ENCODE measurements at regions not wholly inside any gene's neighbourhood (a gene's known extent, or its start where the extent isn't known, plus 50 kb on each side); places are given as distances from the start of the nearest gene placed in this dataset.

GRCh38 chr4:187321711-187322110, 598.1 kb upstream of the FAT1 start:
- no peak overlapping the region for H3K4me3 ChIP-seq
- peaks cover 0 to 4% of the 10 kb centered on the region in 2 donors for H3K9me3 ChIP-seq
- H3K27me3 ChIP-seq = no peaks in the 10 kb centered on the region
- no peaks in the 10 kb centered on the region for H3K4me1 ChIP-seq
- in situ Hi-C loops (cut with MboI; ENCODE audit: low pct_ligation_motif_present in 1 of 4, low pct_unique_long_range_greater_than_20kb in 1 of 4, low sequenced_read_pairs in 3 of 4) = no loop called here
- DNase-seq = no peak
- TF ChIP-seq POLR2A (IDR thresholded peaks at IDR 0.05) = no peak
- no peak for TF ChIP-seq POLR2AphosphoS5 (IDR thresholded peaks at IDR 0.05)
- no peak for TF ChIP-seq EP300 (IDR thresholded peaks at IDR 0.05; ENCODE audit: low read depth)
- no peak for TF ChIP-seq CTCF (IDR thresholded peaks at IDR 0.05)
- no peak overlapping the region for H3K27ac ChIP-seq
- H3K36me3 ChIP-seq = no peaks in the 10 kb centered on the region
- intact Hi-C loops (cut with DNase I; ENCODE audit: low total_unique reads) = no loop called here
- 69 to 91% methylated on average over 2 of the region's 2 CpGs for WGBS, 2 donors (ENCODE audit: low coverage in 1 of 2)

GRCh38 chr4:187332141-187332540, 608.5 kb upstream of the FAT1 start:
- intact Hi-C loops (cut with DNase I; ENCODE audit: low total_unique reads) = no loop called here
- in situ Hi-C loops (cut with MboI; ENCODE audit: low pct_ligation_motif_present in 1 of 4, low pct_unique_long_range_greater_than_20kb in 1 of 4, low sequenced_read_pairs in 3 of 4) = no loop called here
- Histone ChIP-seq H3K36me3 (no peaks in the 10 kb centered on the region), H3K9me3 (no peaks in the 10 kb centered on the region), H3K4me3 (no peak overlapping the region), H3K4me1 (no peaks in the 10 kb centered on the region), H3K27me3 (no peaks in the 10 kb centered on the region), H3K27ac (no peak overlapping the region)
- WGBS, 2 donors (ENCODE audit: low coverage in 1 of 2) = 82 to 95% methylated on average over 4 to 7 of the region's 7 CpGs
- TF ChIP-seq POLR2AphosphoS5 (IDR thresholded peaks at IDR 0.05) (no peak), POLR2A (IDR thresholded peaks at IDR 0.05) (no peak), CTCF (IDR thresholded peaks at IDR 0.05) (no peak), EP300 (IDR thresholded peaks at IDR 0.05; ENCODE audit: low read depth) (no peak)
- no peak for DNase-seq

GRCh38 chr4:187333151-187333550, 609.5 kb upstream of the FAT1 start:
- no peaks in the 10 kb centered on the region for H3K4me1 ChIP-seq
- H3K27ac ChIP-seq = no peak overlapping the region
- no peaks in the 10 kb centered on the region for H3K9me3 ChIP-seq
- no peak for DNase-seq
- intact Hi-C loops (cut with DNase I; ENCODE audit: low total_unique reads) = no loop called here
- no peaks in the 10 kb centered on the region for H3K27me3 ChIP-seq
- 76 to 92% methylated on average over 3 to 4 of the region's 4 CpGs for WGBS, 2 donors (ENCODE audit: low coverage in 1 of 2)
- in situ Hi-C loops (cut with MboI; ENCODE audit: low pct_ligation_motif_present in 1 of 4, low pct_unique_long_range_greater_than_20kb in 1 of 4, low sequenced_read_pairs in 3 of 4) = no loop called here
- no peaks in the 10 kb centered on the region for H3K36me3 ChIP-seq
- no peak for TF ChIP-seq EP300 (IDR thresholded peaks at IDR 0.05; ENCODE audit: low read depth)
- TF ChIP-seq CTCF (IDR thresholded peaks at IDR 0.05) = no peak
- no peak for TF ChIP-seq POLR2A (IDR thresholded peaks at IDR 0.05)
- no peak for TF ChIP-seq POLR2AphosphoS5 (IDR thresholded peaks at IDR 0.05)
- no peak overlapping the region for H3K4me3 ChIP-seq

GRCh38 chr4:187335339-187335738, 611.7 kb upstream of the FAT1 start:
- Histone ChIP-seq H3K9me3 (no peaks in the 10 kb centered on the region), H3K4me1 (no peaks in the 10 kb centered on the region), H3K27me3 (no peaks in the 10 kb centered on the region), H3K36me3 (no peaks in the 10 kb centered on the region), H3K4me3 (no peak overlapping the region), H3K27ac (no peak overlapping the region)
- intact Hi-C loops (cut with DNase I; ENCODE audit: low total_unique reads) (no loop called here), in situ Hi-C loops (cut with MboI; ENCODE audit: low pct_ligation_motif_present in 1 of 4, low pct_unique_long_range_greater_than_20kb in 1 of 4, low sequenced_read_pairs in 3 of 4) (no loop called here)
- 92 to 97% methylated on average over 4 to 13 of the region's 13 CpGs for WGBS, 2 donors (ENCODE audit: low coverage in 1 of 2)
- DNase-seq = no peak
- TF ChIP-seq EP300 (IDR thresholded peaks at IDR 0.05; ENCODE audit: low read depth) (no peak), POLR2A (IDR thresholded peaks at IDR 0.05) (no peak), POLR2AphosphoS5 (IDR thresholded peaks at IDR 0.05) (no peak), CTCF (IDR thresholded peaks at IDR 0.05) (no peak)

All from transverse colon (tissue), 4 donors.